GM18951 (cell line): ENCODE measurements at regions not wholly inside any gene's neighbourhood (a gene's known extent, or its start where the extent isn't known, plus 50 kb on each side); places are given as distances from the start of the nearest gene placed in this dataset.

Experiments
- POLR2A ChIP-seq: IDR thresholded peaks from 4 replicates; pipeline ENCODE4 v1.6.1; 2011; ENCODE audit warnings: mild to moderate bottlenecking; ENCODE audit not compliant: insufficient read length, insufficient read depth; ENCODE audit errors: extremely low read depth
- in situ Hi-C: fragments of 300-500 bp; cut with MboI; formaldehyde crosslinking; loops from one replicate; pipeline ENCODE4 v1.12.0; 2022; ENCODE audit warnings: low sequenced_read_pairs, mixed read lengths, inconsistent platforms; ENCODE audit not compliant: unreplicated experiment

GRCh38 chr2:221850076-221850475 lies 278.0 kb upstream of the EPHA4 start:
- in situ Hi-C loops, result no loop called here
- no peak for TF ChIP-seq POLR2A

- in situ Hi-C loops, result no loop called here
- no peak for TF ChIP-seq POLR2A
These were observed 276.2 kb upstream of the EPHA4 start for GRCh38 chr2:221848286-221848685.

- no peak for TF ChIP-seq POLR2A
- in situ Hi-C loops, result no loop called here
These were observed 272.9 kb upstream of the EPHA4 start for GRCh38 chr2:221845021-221845365.

- in situ Hi-C loops, result no loop called here
These were observed 272.3 kb upstream of the EPHA4 start for GRCh38 chr2:221844212-221845020.

GRCh38 chr2:221836095-221836494 lies 264.0 kb upstream of the EPHA4 start:
- no peak for TF ChIP-seq POLR2A
- in situ Hi-C loops, result no loop called here

More at GRCh38 chr2:221844212-221845020, 272.3 kb upstream of the EPHA4 start:
- no peak for TF ChIP-seq POLR2A

- in situ Hi-C loops, result no loop called here
These were observed 261.9 kb upstream of the EPHA4 start for GRCh38 chr2:221833966-221834365.

GRCh38 chr2:221831051-221831450 lies 258.9 kb upstream of the EPHA4 start:
- in situ Hi-C loops, result no loop called here
- TF ChIP-seq POLR2A, result no peak

More at GRCh38 chr2:221833966-221834365, 261.9 kb upstream of the EPHA4 start:
- TF ChIP-seq POLR2A, result no peak

- no peak for TF ChIP-seq POLR2A
- in situ Hi-C loops, result no loop called here
These were observed 250.3 kb upstream of the EPHA4 start for GRCh38 chr2:221822416-221822815.

GRCh38 chr2:221818616-221819320 lies 246.7 kb upstream of the EPHA4 start:
- in situ Hi-C loops, result no loop called here
- no peak for TF ChIP-seq POLR2A

GRCh38 chr2:221817878-221818277 lies 245.8 kb upstream of the EPHA4 start:
- in situ Hi-C loops, result no loop called here
- no peak for TF ChIP-seq POLR2A

GRCh38 chr2:221817052-221817451 lies 244.9 kb upstream of the EPHA4 start:
- no peak for TF ChIP-seq POLR2A
- in situ Hi-C loops, result no loop called here

GRCh38 chr2:221816566-221816965 lies 244.5 kb upstream of the EPHA4 start:
- in situ Hi-C loops, result no loop called here
- TF ChIP-seq POLR2A, result no peak

GRCh38 chr2:221810650-221811049 lies 238.5 kb upstream of the EPHA4 start:
- in situ Hi-C loops, result no loop called here
- no peak for TF ChIP-seq POLR2A

GRCh38 chr2:221810245-221810644 lies 238.1 kb upstream of the EPHA4 start:
- in situ Hi-C loops, result no loop called here

More at GRCh38 chr2:221810245-221810644, 238.1 kb upstream of the EPHA4 start:
- TF ChIP-seq POLR2A, result no peak
